Natural killer cell (primary cell): ENCODE measurements at regions not wholly inside any gene's neighbourhood (a gene's known extent, or its start where the extent isn't known, plus 50 kb on each side); places are given as distances from the start of the nearest gene placed in this dataset.

ENCODE experiments used
- ATAC-seq, 3 donors: fragments of 150-1000 bp in 2 of 3; fragments of 200-7000 bp in 1 of 3; cut with Tn5 transposase; 1 replicate in 1 of 3; 2 replicates in 2 of 3; pipeline ENCODE4 v1.10.0; 2021; ENCODE audit warnings: mild to moderate bottlenecking in 2 of 3, moderate library complexity in 2 of 3
- DNase-seq, 2 donors: peaks; one replicate each; pipeline versions ENCODE4 v3.0.0 to v3.0.0-alpha.2; 2013 to 2021; ENCODE audit warnings: mixed read lengths in 1 of 2
- H3K27ac ChIP-seq: one replicate; pipeline ENCODE4 v1.5.1; 2013; ENCODE audit warnings: mild to moderate bottlenecking, low read length
- H3K27me3 ChIP-seq: one replicate; pipeline ENCODE4 v1.6.1; 2013; ENCODE audit warnings: low read length; ENCODE audit not compliant: control insufficient read depth, insufficient read depth
- H3K36me3 ChIP-seq: one replicate; pipeline ENCODE4 v1.6.1; 2013; ENCODE audit warnings: low read length; ENCODE audit not compliant: control insufficient read depth, insufficient read depth
- H3K4me1 ChIP-seq: one replicate; pipeline ENCODE4 v1.6.1; 2013; ENCODE audit warnings: low read length; ENCODE audit not compliant: control insufficient read depth, insufficient read depth
- H3K4me3 ChIP-seq: one replicate; pipeline ENCODE4 v1.5.1; 2013; ENCODE audit warnings: low read length
- H3K9me3 ChIP-seq: one replicate; pipeline ENCODE4 v1.6.1; 2013; ENCODE audit warnings: low read length; ENCODE audit not compliant: control insufficient read depth, insufficient read depth
- H3K27ac Mint-ChIP-seq, 2 donors: one replicate each; pipeline ENCODE4 v1.8.0; 2022; ENCODE audit warnings: mild to moderate bottlenecking in 2 of 2, mixed read lengths in 2 of 2, moderate library complexity in 1 of 2
- H3K27me3 Mint-ChIP-seq, 2 donors: one replicate each; pipeline ENCODE4 v1.8.0; 2022; ENCODE audit warnings: low read depth in 2 of 2, mixed read lengths in 2 of 2
- H3K36me3 Mint-ChIP-seq: one replicate; pipeline ENCODE4 v1.8.0; 2022; ENCODE audit warnings: mixed read lengths
- H3K4me1 Mint-ChIP-seq, 2 donors: one replicate each; pipeline ENCODE4 v1.8.0; 2022; ENCODE audit warnings: mixed read lengths in 2 of 2
- H3K4me3 Mint-ChIP-seq: one replicate; pipeline ENCODE4 v1.8.0; 2022; ENCODE audit warnings: mild to moderate bottlenecking, moderate library complexity, mixed read lengths
- H3K9me3 Mint-ChIP-seq, 2 donors: one replicate each; pipeline ENCODE4 v1.8.0; 2022; ENCODE audit warnings: mixed read lengths in 2 of 2
- CTCF ChIP-seq: fragments of 200-600 bp; IDR thresholded peaks from one replicate; pipeline ENCODE4 v1.8.0; 2022; ENCODE audit warnings: antibody characterized with exemption
- WGBS: methylation state at CpG from one replicate; pipeline ENCODE4 v1.1.7; 2013; ENCODE audit warnings: missing lambda C conversion rate; ENCODE audit not compliant: insufficient coverage; 5-methylcytosine and 5-hydroxymethylcytosine counted together
- intact Hi-C: fragments of 100-400 bp; cut with micrococcal nuclease; formaldehyde crosslinking; loops from one replicate; pipeline ENCODE4 v1.14.2; 2022

- Histone ChIP-seq H3K27me3 (peaks cover 7% of the 10 kb centered on the region), H3K4me3 (no peak overlapping the region), H3K27ac (no peak overlapping the region), H3K9me3 (no peaks in the 10 kb centered on the region), H3K4me1 (peaks cover 14% of the 10 kb centered on the region), H3K36me3 (no peaks in the 10 kb centered on the region)
- H3K27ac Mint-ChIP-seq: no peak overlapping the region
- intact Hi-C loops: no loop called here
- DNase-seq: no peak
- no peak for TF ChIP-seq CTCF
- peaks cover 14 to 26% of the 10 kb centered on the region in 2 donors for H3K4me1 Mint-ChIP-seq
- no peak overlapping the region for H3K4me3 Mint-ChIP-seq
- WGBS: 79% methylated on average over 13 of the region's 13 CpGs
- no peaks in the 10 kb centered on the region for H3K9me3 Mint-ChIP-seq
- H3K36me3 Mint-ChIP-seq: no peaks in the 10 kb centered on the region
- no peak for ATAC-seq
- peaks cover 16 to 35% of the 10 kb centered on the region in 2 donors for H3K27me3 Mint-ChIP-seq
These were observed 214.2 kb downstream of the RBFOX3 start for GRCh38 chr17:79396696-79397095.

DNA sequence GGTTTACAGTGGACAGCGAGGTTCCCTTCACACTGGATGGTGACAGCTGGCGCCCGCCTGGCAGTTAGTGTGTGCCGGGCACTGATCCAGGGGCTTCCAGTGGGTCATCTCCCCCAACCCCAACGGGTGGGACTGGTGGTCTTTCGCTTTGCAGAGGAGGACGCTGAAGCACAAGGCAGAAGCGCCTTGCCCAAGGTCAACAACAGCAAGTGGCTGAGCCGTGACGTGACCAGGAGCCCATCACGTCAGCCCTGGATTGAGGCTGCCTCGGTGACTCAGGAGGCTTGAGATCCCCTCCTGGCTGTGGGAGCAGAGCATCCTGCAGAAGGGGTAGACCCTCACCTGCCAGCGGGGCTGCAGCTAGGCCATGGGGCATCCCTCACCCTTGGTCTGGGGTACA, 215.3 kb downstream of the RBFOX3 start:
- 81% methylated on average over 13 of the region's 13 CpGs for WGBS

DNA sequence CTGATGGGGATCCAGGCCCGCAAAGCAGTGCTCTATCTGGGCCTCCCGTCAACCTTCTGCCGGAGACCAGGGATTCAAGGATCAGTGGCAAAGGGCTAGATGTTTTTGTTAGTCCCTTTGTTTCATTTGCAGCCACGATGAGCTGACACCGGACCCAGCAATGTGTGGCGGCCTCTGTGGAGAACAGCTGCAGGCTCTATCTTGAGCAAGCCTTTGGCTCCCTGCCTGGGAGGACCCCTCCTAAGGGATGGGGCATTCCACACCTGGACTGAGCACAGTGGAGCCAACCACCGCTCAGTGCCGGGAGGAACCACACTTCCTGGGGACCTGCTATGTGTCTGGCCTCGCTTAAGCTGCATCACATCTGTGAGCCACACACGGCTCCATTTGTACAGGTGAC, 215.8 kb downstream of the RBFOX3 start:
- H3K4me1 Mint-ChIP-seq: peaks cover 0 to 18% of the 10 kb centered on the region in 2 donors
- 78% methylated on average over 10 of the region's 10 CpGs for WGBS
- intact Hi-C loops: no loop called here
- DNase-seq (no peak), ATAC-seq (no peak)
- no peaks in the 10 kb centered on the region for H3K9me3 Mint-ChIP-seq
- no peak overlapping the region for H3K27ac ChIP-seq
- no peaks in the 10 kb centered on the region for H3K36me3 ChIP-seq
- H3K27ac Mint-ChIP-seq: no peak overlapping the region
- no peak overlapping the region for H3K4me3 ChIP-seq
- H3K36me3 Mint-ChIP-seq: no peaks in the 10 kb centered on the region
- H3K9me3 ChIP-seq: no peaks in the 10 kb centered on the region
- peaks cover 5% of the 10 kb centered on the region for H3K4me1 ChIP-seq
- H3K27me3 Mint-ChIP-seq: peaks cover 12 to 32% of the 10 kb centered on the region in 2 donors
- peaks cover 5% of the 10 kb centered on the region for H3K27me3 ChIP-seq
- TF ChIP-seq CTCF: no peak
- H3K4me3 Mint-ChIP-seq: no peak overlapping the region

More for the DNA sequence above, 215.3 kb downstream of the RBFOX3 start:
- Mint-ChIP-seq H3K4me3 (no peak overlapping the region), H3K4me1 (peaks cover 4 to 22% of the 10 kb centered on the region in 2 donors), H3K27me3 (peaks cover 16 to 35% of the 10 kb centered on the region in 2 donors), H3K27ac (no peak overlapping the region), H3K9me3 (no peaks in the 10 kb centered on the region), H3K36me3 (no peaks in the 10 kb centered on the region)
- no peaks in the 10 kb centered on the region for H3K36me3 ChIP-seq
- H3K27ac ChIP-seq: no peak overlapping the region
- peaks cover 5% of the 10 kb centered on the region for H3K4me1 ChIP-seq
- intact Hi-C loops: no loop called here
- H3K27me3 ChIP-seq: peaks cover 7% of the 10 kb centered on the region
- DNase-seq (no peak), ATAC-seq (no peak)
- no peak for TF ChIP-seq CTCF
- H3K9me3 ChIP-seq: no peaks in the 10 kb centered on the region
- H3K4me3 ChIP-seq: no peak overlapping the region

- Mint-ChIP-seq H3K9me3 (no peaks in the 10 kb centered on the region), H3K4me1 (peaks cover 0 to 24% of the 10 kb centered on the region in 2 donors), H3K36me3 (no peaks in the 10 kb centered on the region), H3K4me3 (no peak overlapping the region), H3K27me3 (peaks cover 15 to 40% of the 10 kb centered on the region in 2 donors), H3K27ac (no peak overlapping the region)
- peak; percentile 48 to 80 (median 80) for ATAC-seq
- TF ChIP-seq CTCF: peak; percentile 79
- intact Hi-C loops: no loop called here
- DNase-seq: peak; percentile 64 to 77
- no peak overlapping the region for H3K4me3 ChIP-seq
- H3K27me3 ChIP-seq: peaks cover 5% of the 10 kb centered on the region
- 48% methylated on average over 31 of the region's 31 CpGs for WGBS
- H3K27ac ChIP-seq: no peak overlapping the region
- H3K4me1 ChIP-seq: peaks cover 5% of the 10 kb centered on the region
- no peaks in the 10 kb centered on the region for H3K9me3 ChIP-seq
- H3K36me3 ChIP-seq: no peaks in the 10 kb centered on the region
These were observed 217.3 kb downstream of the RBFOX3 start for GRCh38 chr17:79393358-79394052.
